Endothelial cell of umbilical vein (primary cell): ENCODE measurements at regions not wholly inside any gene's neighbourhood (a gene's known extent, or its start where the extent isn't known, plus 50 kb on each side); places are given as distances from the start of the nearest gene placed in this dataset.
A peak's percentile ranks its signal among the peaks of the same experiment; 100 is the strongest.

Source experiments
- BruUV-seq: library from RNA; stranded (reverse); fragments of 400-500 nt; replicated peaks from 2 replicates; lab custom pipeline; 2021; lab: Mats Ljungman, UMichigan
- CTCF ChIA-PET: fragments of 300-600, 350-600 bp; sonication (Branson Sonifier 250); formaldehyde crosslinking; loops from one replicate; lab custom pipeline; 2021; ENCODE audit warnings: antibody characterized with exemption, inconsistent platforms; lab: Charles Lee
- POLR2A ChIA-PET: fragments of 300-600, 350-600 bp; sonication (Branson Sonifier 250); formaldehyde crosslinking; loops from one replicate; lab custom pipeline; 2021; ENCODE audit warnings: antibody characterized with exemption, inconsistent platforms; lab: Charles Lee
- DNase-seq: peaks from one replicate; pipeline ENCODE4 v3.0.0-alpha.2; 2011; ENCODE audit warnings: low read depth, low spot score
- FAIRE-seq: peaks from 2 replicates; lab custom pipeline; 2011; peaks lifted over from hg19 to GRCh38; lab: Jason Lieb, UNC
- H2AFZ ChIP-seq: 2 replicates; pipeline ENCODE4 v1.6.0; 2012; ENCODE audit warnings: low read depth, low read length, control low read depth, inconsistent platforms
- H3K27ac ChIP-seq: 2 replicates; pipeline ENCODE4 v1.5.1; 2011; ENCODE audit warnings: low read depth, mild to moderate bottlenecking, control low read depth, low read length, moderate library complexity; ENCODE audit not compliant: insufficient read depth
- H3K27me3 ChIP-seq, 2 experiments: 2 replicates each; pipeline versions ENCODE4 v1.6.0 to v1.6.1; 2011; ENCODE audit warnings: low read length in 2 of 2, mixed read lengths in 1 of 2; ENCODE audit not compliant: control insufficient read depth in 2 of 2, insufficient read depth in 2 of 2
- H3K36me3 ChIP-seq, 2 experiments: 2 replicates in 1 of 2; 3 replicates in 1 of 2; pipeline ENCODE4 v1.5.1; 2011; ENCODE audit warnings: low read length in 2 of 2, mild to moderate bottlenecking in 1 of 2, moderate library complexity in 1 of 2; ENCODE audit not compliant: control insufficient read depth in 2 of 2, insufficient read depth in 2 of 2; ENCODE audit errors: extremely low read depth in 1 of 2
- H3K4me1 ChIP-seq: 3 replicates; pipeline ENCODE4 v1.5.1; 2011; ENCODE audit warnings: mild to moderate bottlenecking, low read length; ENCODE audit not compliant: control insufficient read depth, insufficient read depth; ENCODE audit errors: extremely low read depth
- H3K4me2 ChIP-seq: 2 replicates; pipeline ENCODE4 v1.6.1; 2011; ENCODE audit warnings: low read length, control low read depth, mixed read lengths; ENCODE audit not compliant: insufficient read depth
- H3K4me3 ChIP-seq, 3 experiments: fragments of 200-600 bp in 1 of 3; sonication (generic), shearing (Covaris generic) in 1 of 3; replicated peaks in 1 of 3; 2 replicates each; pipeline ENCODE4 v1.5.1; 2011 to 2016; ENCODE audit warnings: control low read depth in 3 of 3, low read length in 3 of 3, mild to moderate bottlenecking in 2 of 3, inconsistent platforms in 1 of 3, low read depth in 1 of 3, moderate library complexity in 1 of 3; ENCODE audit not compliant: insufficient read depth in 1 of 3
- H3K79me2 ChIP-seq: 2 replicates; pipeline ENCODE4 v1.6.0; 2012; ENCODE audit warnings: low read length, inconsistent platforms; ENCODE audit not compliant: control insufficient read depth, insufficient read depth
- H3K9ac ChIP-seq: replicated peaks from 2 replicates; pipeline ENCODE3; 2011; ENCODE audit warnings: low read length, control low read depth; ENCODE audit not compliant: insufficient read depth; ENCODE audit errors: extremely low read depth
- H3K9me1 ChIP-seq: replicated peaks from 3 replicates; pipeline ENCODE4 v1.6.0; 2011; ENCODE audit warnings: mild to moderate bottlenecking, low read length; ENCODE audit not compliant: control insufficient read depth, insufficient read depth; ENCODE audit errors: extremely low read depth
- H3K9me3 ChIP-seq: replicated peaks from 2 replicates; pipeline ENCODE4 v1.5.1; 2012; ENCODE audit warnings: low read length, inconsistent platforms; ENCODE audit not compliant: control insufficient read depth, insufficient read depth
- H4K20me1 ChIP-seq: replicated peaks from 2 replicates; pipeline ENCODE3; 2011; ENCODE audit warnings: mild to moderate bottlenecking, low read length; ENCODE audit not compliant: control insufficient read depth, insufficient read depth; ENCODE audit errors: extremely low read depth
- EZH2 ChIP-seq: IDR thresholded peaks from 2 replicates; pipeline ENCODE4 v1.6.1; 2012; ENCODE audit warnings: borderline replicate concordance, low read depth, mild to moderate bottlenecking, moderate library complexity, low read length, inconsistent platforms; ENCODE audit not compliant: severe bottlenecking
- FOS ChIP-seq: IDR thresholded peaks from 2 replicates; pipeline ENCODE4 v1.6.1; 2011; ENCODE audit warnings: mild to moderate bottlenecking, low read length, moderate library complexity, borderline replicate concordance; ENCODE audit not compliant: insufficient read depth
- JUN ChIP-seq: IDR thresholded peaks from 2 replicates; pipeline ENCODE4 v1.6.1; 2011; ENCODE audit warnings: borderline replicate concordance, low read depth; ENCODE audit not compliant: insufficient read length, insufficient read depth
- MYC ChIP-seq: IDR thresholded peaks from one replicate; pipeline ENCODE4 v1.6.1; 2011; ENCODE audit warnings: mild to moderate bottlenecking, low read depth, low read length
- POLR2A ChIP-seq: IDR thresholded peaks from 2 replicates; pipeline ENCODE4 v1.6.1; 2012; ENCODE audit warnings: low read depth, mild to moderate bottlenecking, control low read depth, low read length
- POLR2AphosphoS5 ChIP-seq: IDR thresholded peaks from 2 replicates; pipeline ENCODE4 v1.6.1; 2012; ENCODE audit warnings: low read depth, mild to moderate bottlenecking, control low read depth, low read length, moderate library complexity; ENCODE audit not compliant: insufficient read depth
- dilution Hi-C: fragments of 300-500 bp; cut with MboI; formaldehyde crosslinking; loops from one replicate; pipeline ENCODE4 v1.15.0; 2019; ENCODE audit warnings: low sequenced_read_pairs; ENCODE audit not compliant: extremely low pct_ligation_motif_present
- intact Hi-C: fragments of 100-400 bp; cut with micrococcal nuclease; formaldehyde crosslinking; loops from one replicate; pipeline ENCODE4 v1.10.0; 2022
- TF ChIP-seq, protein P1 (sequence below): IDR thresholded peaks from 2 replicates; pipeline ENCODE4 v1.6.1; 2011; ENCODE audit not compliant: insufficient read depth, insufficient read length

GRCh38 chr5:56698463-56699381 lies 116.6 kb upstream of the MAP3K1 start:
- Histone ChIP-seq H3K4me3 (no peak overlapping the region), H3K4me1 (no peaks in the 10 kb centered on the region), H3K36me3 (no peaks in the 10 kb centered on the region), H3K27me3 (peaks cover 7 to 8% of the 10 kb centered on the region in 2 experiments), H3K9me1 (no peaks in the 10 kb centered on the region), H3K9ac (no peak overlapping the region), H3K4me2 (no peak overlapping the region), H2AFZ (no peak overlapping the region), H3K27ac (no peak overlapping the region), H3K9me3 (no peaks in the 10 kb centered on the region), H4K20me1 (no peaks in the 10 kb centered on the region), H3K79me2 (no peaks in the 10 kb centered on the region)
- FAIRE-seq (no peak), DNase-seq (no peak)
- dilution Hi-C loops (no loop called here), intact Hi-C loops (no loop called here)
- ChIA-PET CTCF (no interaction called here), POLR2A (no interaction called here)
- BruUV-seq: no TSS peak
- TF ChIP-seq, protein P1, sequence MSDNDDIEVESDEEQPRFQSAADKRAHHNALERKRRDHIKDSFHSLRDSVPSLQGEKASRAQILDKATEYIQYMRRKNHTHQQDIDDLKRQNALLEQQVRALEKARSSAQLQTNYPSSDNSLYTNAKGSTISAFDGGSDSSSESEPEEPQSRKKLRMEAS: no peak
- no peak for TF ChIP-seq EZH2
- TF ChIP-seq JUN: no peak
- TF ChIP-seq MYC: no peak

- Histone ChIP-seq H2AFZ (no peak overlapping the region), H3K4me1 (no peaks in the 10 kb centered on the region), H3K9me3 (no peaks in the 10 kb centered on the region), H3K4me3 (no peak overlapping the region), H3K9ac (no peak overlapping the region), H3K79me2 (no peaks in the 10 kb centered on the region), H3K4me2 (no peak overlapping the region), H4K20me1 (no peaks in the 10 kb centered on the region), H3K36me3 (no peaks in the 10 kb centered on the region), H3K27ac (no peak overlapping the region), H3K27me3 (peaks cover 4 to 6% of the 10 kb centered on the region in 2 experiments), H3K9me1 (no peaks in the 10 kb centered on the region)
- POLR2A ChIA-PET: no interaction called here
- TF ChIP-seq POLR2AphosphoS5 (no peak), MYC (no peak), POLR2A (no peak), EZH2 (no peak), FOS (no peak)
- TF ChIP-seq, protein P1: no peak
- BruUV-seq: no TSS peak
- CTCF ChIA-PET: no interaction called here
- intact Hi-C loops: no loop called here
- DNase-seq: peak; percentile 6
- dilution Hi-C loops: no loop called here
- no peak for FAIRE-seq
Observed at GRCh38 chr5:56696900-56697299, 118.4 kb upstream of the MAP3K1 start.
